ENCODE measurements at regions not wholly inside any gene's neighbourhood (a gene's known extent, or its start where the extent isn't known, plus 50 kb on each side); places are given as distances from the start of the nearest gene placed in this dataset.

- TF ChIP-seq CTCF (IDR thresholded peaks at IDR 0.05; ENCODE audit: insufficient read depth, low read length, poor library complexity, severe bottlenecking) (no peak), EZH2phosphoT487 (conservative IDR thresholded peaks at IDR 0.05; ENCODE audit: low read length) (no peak)
Measured at GRCh38 chr4:108502356-108502755, 118.0 kb upstream of the RPL34 start.

Data from SU-DHL-6 (cell line).